Right cardiac atrium (tissue), 5 donors: ENCODE measurements at regions not wholly inside any gene's neighbourhood (a gene's known extent, or its start where the extent isn't known, plus 50 kb on each side); places are given as distances from the start of the nearest gene placed in this dataset.

Experiments
- ATAC-seq, 2 donors: fragments of 200-7000 bp; cut with Tn5 transposase; one replicate each; pipeline versions ENCODE4 v1.8.0 to v1.9.1; 2020; ENCODE audit warnings: moderate library complexity in 2 of 2, mild to moderate bottlenecking in 1 of 2
- DNase-seq, 3 donors: peaks; one replicate each; pipeline ENCODE4 v3.0.0-alpha.2; 2020
- H3K27ac ChIP-seq: one replicate; pipeline ENCODE4 v1.5.1; 2013; ENCODE audit warnings: mild to moderate bottlenecking, low read length, control low read depth, moderate library complexity
- H3K27me3 ChIP-seq: one replicate; pipeline ENCODE4 v1.6.1; 2013; ENCODE audit not compliant: control insufficient read depth, insufficient read depth
- H3K4me1 ChIP-seq: one replicate; pipeline ENCODE4 v1.6.1; 2013; ENCODE audit warnings: low read length; ENCODE audit not compliant: control insufficient read depth, insufficient read depth
- H3K4me3 ChIP-seq: one replicate; pipeline ENCODE4 v1.5.1; 2013; ENCODE audit warnings: low read length, control low read depth
- H3K9me3 ChIP-seq: one replicate; pipeline ENCODE4 v1.6.1; 2013; ENCODE audit warnings: low read length; ENCODE audit not compliant: control insufficient read depth
- WGBS: extraction: QIAGEN DNeasy Blood & Tissue Kit; methylation state at CpG from one replicate; pipeline ENCODE4 v1.1.7; 2013; 5-methylcytosine and 5-hydroxymethylcytosine counted together
- intact Hi-C, 4 donors: fragments of 100-400 bp; cut with DNase I; formaldehyde crosslinking; loops; one replicate each; pipeline versions ENCODE4 v1.11.0 to v1.14.0; 2022 to 2023
- donor health status: healthy with polysubstance abuse.
- donor health status: DM: no; HTN: yes; CAD: no.
- donor health status: DM: no; HTN: no; CAD: no.
- donor health status: DM: no; HTN: yes; CAD: no; lungs with severe emphysema.
- donor health status: DM: yes; HTN: yes; CAD: no.

DNA sequence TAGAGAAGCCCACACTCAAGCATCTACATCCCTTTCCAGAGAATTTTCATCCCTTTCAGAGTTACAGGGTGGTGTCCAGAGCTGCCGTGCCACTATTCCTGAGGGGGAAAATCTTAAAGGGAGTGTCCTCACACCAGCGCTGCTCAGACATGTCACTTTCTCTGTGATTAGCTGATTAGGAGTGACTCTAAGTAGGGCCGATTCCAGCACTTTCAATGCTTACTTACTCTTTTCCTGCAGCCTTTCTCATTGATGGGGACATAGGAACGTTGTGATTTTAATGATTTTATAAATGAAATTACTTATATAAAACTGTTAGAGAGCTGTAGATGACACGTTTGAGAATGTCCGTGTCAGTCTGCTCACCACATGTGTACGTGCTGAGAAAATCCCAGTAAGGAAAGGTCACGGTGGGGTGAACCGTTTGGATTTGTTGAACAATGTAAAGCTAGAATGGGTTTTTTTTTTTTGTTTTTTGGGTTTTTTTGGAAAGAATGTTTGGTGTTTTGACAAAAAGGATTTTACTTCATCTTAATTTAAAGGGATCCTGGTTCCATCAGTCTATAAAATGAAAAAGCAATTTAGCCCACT, 56.6 kb upstream of the SPATA13 start:
- Histone ChIP-seq H3K4me1 (no peaks in the 10 kb centered on the region), H3K9me3 (no peaks in the 10 kb centered on the region), H3K4me3 (no peak overlapping the region), H3K27ac (no peak overlapping the region), H3K27me3 (no peaks in the 10 kb centered on the region)
- DNase-seq = no peak
- intact Hi-C loops = no loop called here
- ATAC-seq = peak in 1 of 2 donors; percentile 59
- 33% methylated on average over 9 of the region's 9 CpGs for WGBS

DNA sequence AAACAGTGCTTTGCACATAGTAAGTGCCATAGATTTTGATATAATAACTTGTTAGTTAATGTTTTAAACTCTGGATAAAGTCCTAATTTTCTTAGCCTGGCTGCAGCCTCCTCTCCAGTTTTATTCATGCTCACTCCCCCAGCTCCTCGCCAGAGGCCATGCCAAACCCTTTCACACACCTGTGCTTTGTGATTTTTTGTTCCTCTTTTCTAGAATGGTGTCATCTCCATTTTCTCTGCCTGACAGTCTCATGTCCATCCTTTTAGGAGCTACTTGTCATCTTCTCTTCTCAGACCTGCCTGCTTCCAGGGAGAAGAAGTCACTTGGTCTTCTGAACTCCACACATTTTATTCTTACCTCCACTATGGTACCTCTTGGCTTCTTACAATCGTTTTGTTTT, 55.8 kb upstream of the SPATA13 start:
- DNase-seq = no peak
- H3K4me3 ChIP-seq = no peak overlapping the region
- WGBS = 73% methylated on average over 2 of the region's 2 CpGs
- no peak for ATAC-seq
- no peaks in the 10 kb centered on the region for H3K27me3 ChIP-seq
- H3K4me1 ChIP-seq = no peaks in the 10 kb centered on the region
- H3K27ac ChIP-seq = no peak overlapping the region
- intact Hi-C loops = no loop called here
- no peaks in the 10 kb centered on the region for H3K9me3 ChIP-seq

DNA sequence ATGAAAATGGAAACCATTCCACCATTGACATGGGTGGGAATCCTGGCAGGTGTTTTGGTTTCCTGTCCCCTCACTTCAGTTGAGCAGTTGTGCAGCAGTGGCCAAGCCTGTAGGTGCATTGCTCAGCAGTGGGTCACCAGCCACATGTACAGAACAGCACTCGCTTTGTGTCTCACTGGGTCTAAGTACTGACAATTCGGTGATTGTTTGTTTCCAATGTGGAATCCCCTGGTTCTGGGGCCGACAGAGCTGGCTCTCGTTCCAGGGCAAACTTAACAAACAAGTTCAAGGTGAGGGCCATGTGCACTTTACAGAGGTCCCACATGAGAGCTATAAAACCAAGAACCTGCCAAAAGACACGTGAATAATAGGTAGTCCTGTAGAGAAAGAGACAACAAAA, 54.1 kb upstream of the SPATA13 start:
- DNase-seq (no peak), ATAC-seq (no peak)
- Histone ChIP-seq H3K9me3 (no peaks in the 10 kb centered on the region), H3K27ac (no peak overlapping the region), H3K4me1 (no peaks in the 10 kb centered on the region), H3K27me3 (no peaks in the 10 kb centered on the region), H3K4me3 (no peak overlapping the region)
- intact Hi-C loops = no loop called here
- WGBS = 72% methylated on average over 5 of the region's 5 CpGs

DNA sequence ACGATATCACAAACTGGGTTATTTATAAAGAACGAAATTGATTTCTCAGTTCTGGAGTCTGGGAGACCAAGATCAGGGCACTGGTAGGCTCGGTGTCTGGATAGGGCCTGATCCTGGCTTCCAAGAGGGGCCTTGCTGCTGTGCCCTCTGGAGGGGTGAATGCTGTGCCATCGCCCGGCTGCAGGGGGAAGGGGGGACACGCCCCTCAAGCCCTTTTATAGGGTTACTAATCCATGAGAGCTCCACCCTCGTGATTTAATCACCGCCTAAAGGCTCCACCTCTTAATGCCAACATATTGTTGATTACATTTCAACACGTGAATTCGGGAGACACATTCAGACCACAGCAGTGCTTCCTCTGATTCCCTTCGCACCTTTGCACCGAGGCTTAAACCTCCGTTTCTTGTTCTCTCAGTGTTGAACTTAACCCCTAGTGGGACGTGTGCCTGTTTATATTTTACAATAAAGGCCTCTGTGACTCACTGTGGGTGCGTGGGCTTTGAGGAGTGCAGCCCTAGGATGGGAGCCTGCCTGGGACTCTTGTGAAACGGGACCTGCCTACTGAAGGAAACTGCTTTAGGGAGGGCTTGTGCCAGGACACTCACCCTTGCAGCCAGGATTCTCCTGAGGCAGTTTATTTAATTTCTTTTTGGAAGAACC, 52.4 kb upstream of the SPATA13 start:
- H3K27ac ChIP-seq = no peak overlapping the region
- intact Hi-C loops = no loop called here
- no peaks in the 10 kb centered on the region for H3K4me1 ChIP-seq
- WGBS = 82% methylated on average over 16 of the region's 16 CpGs
- H3K4me3 ChIP-seq = no peak overlapping the region
- H3K9me3 ChIP-seq = no peaks in the 10 kb centered on the region
- ATAC-seq = no peak
- DNase-seq = no peak
- H3K27me3 ChIP-seq = no peaks in the 10 kb centered on the region

DNA sequence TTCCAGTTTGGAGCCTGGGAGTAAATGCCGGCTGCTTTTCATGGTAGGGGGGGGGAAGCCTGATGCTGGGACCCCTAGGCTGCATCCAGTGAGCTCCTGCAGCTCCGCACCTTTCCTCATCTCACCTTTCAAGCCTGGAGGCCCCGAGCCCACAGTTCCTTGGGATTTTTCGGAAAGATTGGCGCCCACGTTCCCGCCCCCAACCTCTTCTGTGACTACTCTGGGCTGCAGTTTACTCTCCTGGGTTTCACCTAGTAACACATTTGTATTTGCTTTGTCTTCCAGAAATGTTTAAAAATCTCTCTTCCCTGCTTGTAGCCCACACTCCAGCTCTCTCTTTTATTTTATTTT, 51.9 kb upstream of the SPATA13 start:
- no peak overlapping the region for H3K4me3 ChIP-seq
- no peaks in the 10 kb centered on the region for H3K27me3 ChIP-seq
- 93% methylated on average over 7 of the region's 7 CpGs for WGBS
- intact Hi-C loops = no loop called here
- no peaks in the 10 kb centered on the region for H3K9me3 ChIP-seq
- no peak overlapping the region for H3K27ac ChIP-seq
- no peaks in the 10 kb centered on the region for H3K4me1 ChIP-seq
- no peak for ATAC-seq
- DNase-seq = no peak

DNA sequence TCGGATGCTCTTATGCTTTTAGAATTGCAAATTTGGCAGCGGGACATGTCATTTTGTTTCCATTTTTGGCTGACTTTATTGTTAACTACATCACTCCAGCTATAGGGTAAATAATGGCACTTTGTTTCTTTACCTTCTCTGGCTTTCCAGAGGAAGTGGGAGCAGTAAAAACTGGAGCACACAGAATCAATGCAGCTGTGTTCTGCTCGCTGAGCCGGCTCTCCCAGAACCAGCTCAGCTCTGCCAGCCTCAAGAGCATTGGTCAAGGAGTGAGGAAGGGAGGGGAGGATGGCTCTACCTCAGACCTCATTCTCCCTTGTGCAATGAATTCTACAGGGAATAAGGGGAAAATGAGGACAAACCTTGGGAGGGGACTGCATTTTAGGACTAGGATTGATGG, 50.5 kb upstream of the SPATA13 start:
- WGBS = 50% methylated on average over 4 of the region's 4 CpGs
- Histone ChIP-seq H3K27me3 (no peaks in the 10 kb centered on the region), H3K9me3 (no peaks in the 10 kb centered on the region), H3K4me3 (no peak overlapping the region), H3K27ac (no peak overlapping the region), H3K4me1 (no peaks in the 10 kb centered on the region)
- intact Hi-C loops = no loop called here
- no peak for ATAC-seq
- DNase-seq = no peak
